Peyer's patch (tissue), 4 donors: ENCODE measurements at regions not wholly inside any gene's neighbourhood (a gene's known extent, or its start where the extent isn't known, plus 50 kb on each side); places are given as distances from the start of the nearest gene placed in this dataset.

Experiments
- DNase-seq, 3 donors: peaks; one replicate each; pipeline ENCODE4 v3.0.0-alpha.2; 2017 to 2019
- H3K27ac ChIP-seq, 4 donors: fragments of 200-600 bp; sonication (generic); one replicate each; pipeline ENCODE4 v1.5.1; 2016 to 2019
- H3K27me3 ChIP-seq, 2 donors: fragments of 200-600 bp; sonication (generic); one replicate each; pipeline ENCODE4 v1.5.1; 2019
- H3K36me3 ChIP-seq, 3 donors: fragments of 200-600 bp; sonication (generic); one replicate each; pipeline ENCODE4 v1.5.1; 2016 to 2019
- H3K4me1 ChIP-seq, 4 donors: fragments of 200-600 bp; sonication (generic); one replicate each; pipeline ENCODE4 v1.5.1; 2016 to 2019
- H3K4me3 ChIP-seq, 4 donors: fragments of 200-600 bp; sonication (generic); 1 replicate in 3 of 4; 2 replicates in 1 of 4; pipeline ENCODE4 v1.5.1; 2016 to 2019; ENCODE audit warnings: mild to moderate bottlenecking in 1 of 4
- H3K9me3 ChIP-seq, 4 donors: fragments of 200-600 bp; sonication (generic); one replicate each; pipeline ENCODE4 v1.5.1; 2016 to 2019; ENCODE audit warnings: mild to moderate bottlenecking in 1 of 4
- POLR2A ChIP-seq, 2 donors: fragments of 450-650 bp; IDR thresholded peaks; one replicate each; pipeline ENCODE4 v1.5.1; 2017; ENCODE audit warnings: antibody characterized with exemption in 2 of 2, mild to moderate bottlenecking in 2 of 2, moderate library complexity in 2 of 2
- TF ChIP-seq, protein P1 (sequence below), 6 experiments: fragments of 450-650 bp in 4 of 6; fragments of 200-600 bp in 2 of 6; sonication (generic) in 1 of 6; IDR thresholded peaks; one replicate each; pipeline ENCODE4 v1.5.1; 2017 to 2019; ENCODE audit warnings: antibody characterized with exemption in 6 of 6, mild to moderate bottlenecking in 3 of 6, moderate library complexity in 1 of 6

DNA sequence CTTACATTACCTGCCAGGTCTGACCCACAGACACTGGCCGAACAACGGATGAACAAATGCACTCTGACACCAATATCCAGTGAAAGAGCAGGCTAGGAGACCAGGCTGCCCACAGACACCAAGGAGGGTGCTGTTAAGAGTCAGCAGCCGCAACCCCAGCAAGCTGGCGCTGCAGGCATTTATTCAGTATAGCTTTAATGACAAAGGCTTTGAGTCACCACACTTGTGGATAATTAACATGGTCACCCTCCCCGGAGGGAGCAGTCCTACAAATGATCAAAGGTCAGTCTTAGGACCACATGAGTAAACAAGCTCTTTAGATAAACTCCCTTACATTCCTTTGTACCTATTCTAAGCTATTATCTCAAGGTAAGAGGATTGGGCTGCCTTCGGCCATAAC is 368.5 kb upstream of the GRID2 start:
- no peaks in the 10 kb centered on the region for H3K4me1 ChIP-seq
- H3K36me3 ChIP-seq, result no peaks in the 10 kb centered on the region
- no peak for DNase-seq
- H3K27me3 ChIP-seq, result no peaks in the 10 kb centered on the region
- H3K27ac ChIP-seq, result no peak overlapping the region
- TF ChIP-seq, protein P1, sequence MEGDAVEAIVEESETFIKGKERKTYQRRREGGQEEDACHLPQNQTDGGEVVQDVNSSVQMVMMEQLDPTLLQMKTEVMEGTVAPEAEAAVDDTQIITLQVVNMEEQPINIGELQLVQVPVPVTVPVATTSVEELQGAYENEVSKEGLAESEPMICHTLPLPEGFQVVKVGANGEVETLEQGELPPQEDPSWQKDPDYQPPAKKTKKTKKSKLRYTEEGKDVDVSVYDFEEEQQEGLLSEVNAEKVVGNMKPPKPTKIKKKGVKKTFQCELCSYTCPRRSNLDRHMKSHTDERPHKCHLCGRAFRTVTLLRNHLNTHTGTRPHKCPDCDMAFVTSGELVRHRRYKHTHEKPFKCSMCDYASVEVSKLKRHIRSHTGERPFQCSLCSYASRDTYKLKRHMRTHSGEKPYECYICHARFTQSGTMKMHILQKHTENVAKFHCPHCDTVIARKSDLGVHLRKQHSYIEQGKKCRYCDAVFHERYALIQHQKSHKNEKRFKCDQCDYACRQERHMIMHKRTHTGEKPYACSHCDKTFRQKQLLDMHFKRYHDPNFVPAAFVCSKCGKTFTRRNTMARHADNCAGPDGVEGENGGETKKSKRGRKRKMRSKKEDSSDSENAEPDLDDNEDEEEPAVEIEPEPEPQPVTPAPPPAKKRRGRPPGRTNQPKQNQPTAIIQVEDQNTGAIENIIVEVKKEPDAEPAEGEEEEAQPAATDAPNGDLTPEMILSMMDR (IDR thresholded peaks at IDR 0.05), result no peak
- no peak for TF ChIP-seq POLR2A (IDR thresholded peaks at IDR 0.05)
- peaks cover 0 to 5% (median 0%) of the 10 kb centered on the region in 4 donors for H3K9me3 ChIP-seq
- H3K4me3 ChIP-seq, result no peak overlapping the region

DNA sequence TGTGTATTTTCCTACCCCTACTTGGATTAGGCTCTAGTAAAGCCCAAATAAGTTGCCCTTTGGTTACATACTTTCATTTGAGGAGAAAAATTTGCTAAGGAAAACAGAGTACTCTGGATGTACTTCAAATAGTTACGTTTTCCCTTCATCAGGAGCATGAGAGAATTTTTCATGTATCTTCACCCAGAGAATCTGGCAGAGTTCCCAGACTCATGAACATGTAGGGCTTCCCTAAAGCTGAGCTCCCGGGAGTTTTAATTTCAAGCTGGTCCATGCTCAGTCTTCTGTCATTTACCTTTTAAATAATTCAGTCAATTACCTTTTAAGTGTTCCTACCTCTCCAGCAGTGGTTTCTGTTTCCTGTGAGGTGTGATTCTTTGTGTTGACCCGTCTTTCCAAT is 367.5 kb upstream of the GRID2 start:
- Histone ChIP-seq H3K36me3 (no peaks in the 10 kb centered on the region), H3K4me1 (no peaks in the 10 kb centered on the region), H3K9me3 (peaks cover 0 to 5% (median 0%) of the 10 kb centered on the region in 4 donors), H3K27me3 (no peaks in the 10 kb centered on the region), H3K27ac (no peak overlapping the region), H3K4me3 (no peak overlapping the region)
- TF ChIP-seq, protein P1 (IDR thresholded peaks at IDR 0.05), result no peak
- TF ChIP-seq POLR2A (IDR thresholded peaks at IDR 0.05), result no peak
- no peak for DNase-seq

DNA sequence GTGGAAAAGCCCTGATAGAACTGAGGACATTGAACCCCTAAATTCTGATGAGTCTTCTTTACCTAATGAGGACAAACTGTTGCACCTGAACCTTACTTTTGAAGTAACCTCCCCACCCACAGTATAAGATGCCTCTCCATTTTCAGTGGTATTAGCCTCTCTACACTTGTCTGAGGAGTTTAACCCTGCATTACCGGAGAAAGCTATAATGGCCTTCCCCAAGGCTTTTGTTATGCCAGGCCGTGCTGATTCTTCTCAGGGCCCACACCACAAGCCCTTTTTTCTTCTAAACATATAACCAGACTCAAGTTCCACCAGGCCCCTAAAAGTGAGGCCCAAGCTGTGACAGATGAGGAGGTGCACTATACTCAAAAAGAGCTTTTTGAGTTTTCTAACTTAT is 345.8 kb upstream of the GRID2 start:
- DNase-seq, result no peak
- no peaks in the 10 kb centered on the region for H3K36me3 ChIP-seq
- H3K27me3 ChIP-seq, result no peaks in the 10 kb centered on the region
- no peaks in the 10 kb centered on the region for H3K9me3 ChIP-seq
- no peak overlapping the region for H3K4me3 ChIP-seq
- TF ChIP-seq, protein P1 (IDR thresholded peaks at IDR 0.05), result no peak
- TF ChIP-seq POLR2A (IDR thresholded peaks at IDR 0.05), result no peak
- no peaks in the 10 kb centered on the region for H3K4me1 ChIP-seq
- no peak overlapping the region for H3K27ac ChIP-seq

DNA sequence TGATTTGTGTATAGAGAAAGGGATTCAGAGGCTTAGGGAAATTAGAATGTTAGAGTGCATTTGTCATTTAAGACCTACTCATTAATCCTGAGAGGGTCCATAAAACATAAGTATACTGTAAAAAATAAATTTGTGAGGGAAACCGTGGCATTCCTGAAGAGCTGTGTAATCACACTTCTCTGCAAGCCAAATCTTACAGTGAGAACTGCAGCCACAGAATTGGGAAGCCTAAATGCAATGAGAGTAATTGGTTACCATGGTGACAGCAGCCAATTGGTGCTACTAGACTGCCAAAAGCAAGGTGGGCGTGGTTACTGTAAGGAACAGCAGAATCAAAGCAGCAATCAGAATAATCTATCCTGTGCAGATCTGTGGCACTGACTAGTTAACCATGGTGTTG is 345.2 kb upstream of the GRID2 start:
- Histone ChIP-seq H3K27ac (no peak overlapping the region), H3K36me3 (no peaks in the 10 kb centered on the region), H3K9me3 (no peaks in the 10 kb centered on the region), H3K4me1 (no peaks in the 10 kb centered on the region), H3K4me3 (no peak overlapping the region), H3K27me3 (no peaks in the 10 kb centered on the region)
- TF ChIP-seq POLR2A (IDR thresholded peaks at IDR 0.05), result no peak
- TF ChIP-seq, protein P1 (IDR thresholded peaks at IDR 0.05), result no peak
- DNase-seq, result no peak

DNA sequence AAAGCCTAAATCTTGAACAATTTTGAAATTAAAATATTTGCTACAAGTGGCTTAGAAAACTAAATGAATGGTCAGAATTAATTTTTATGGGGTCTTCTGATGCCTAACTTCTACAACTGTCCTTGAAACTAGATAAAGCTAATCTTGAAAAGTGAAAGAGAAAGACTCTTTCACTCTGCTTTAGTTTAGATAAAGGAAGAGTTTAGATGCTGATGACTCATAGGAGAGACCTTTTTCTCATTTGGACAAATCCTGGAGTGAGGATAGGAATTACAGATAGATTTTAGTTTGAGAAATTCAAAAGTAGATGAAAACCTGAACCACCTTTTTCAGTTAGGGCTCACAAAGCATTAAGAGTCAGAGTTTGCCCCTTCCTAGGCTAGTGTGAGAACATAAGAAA is 342.3 kb upstream of the GRID2 start:
- H3K27ac ChIP-seq, result no peak overlapping the region
- no peak overlapping the region for H3K4me3 ChIP-seq
- no peaks in the 10 kb centered on the region for H3K4me1 ChIP-seq
- no peaks in the 10 kb centered on the region for H3K27me3 ChIP-seq
- no peak for DNase-seq
- H3K9me3 ChIP-seq, result no peaks in the 10 kb centered on the region
- no peaks in the 10 kb centered on the region for H3K36me3 ChIP-seq
- TF ChIP-seq, protein P1 (IDR thresholded peaks at IDR 0.05), result no peak
- no peak for TF ChIP-seq POLR2A (IDR thresholded peaks at IDR 0.05)

DNA sequence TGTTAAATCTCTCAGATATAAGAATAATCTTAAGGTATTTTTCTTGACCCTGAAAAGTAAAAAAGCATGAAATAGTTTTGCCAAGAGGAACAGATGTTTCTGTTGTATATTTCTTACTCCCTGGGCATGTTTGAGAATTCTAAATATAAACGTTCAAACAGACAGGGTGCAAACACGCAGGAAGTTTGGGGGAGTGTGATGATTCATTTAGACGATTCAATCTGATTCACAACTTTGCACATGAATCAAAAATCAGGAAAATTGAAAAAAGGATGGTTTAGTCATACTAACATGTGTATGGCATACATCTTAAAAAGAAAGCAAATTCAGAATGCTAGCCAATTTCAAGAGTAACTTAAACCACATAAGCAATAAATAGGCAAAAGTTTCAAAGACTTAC is 340.3 kb upstream of the GRID2 start:
- no peak for TF ChIP-seq POLR2A (IDR thresholded peaks at IDR 0.05)
- TF ChIP-seq, protein P1 (IDR thresholded peaks at IDR 0.05), result no peak

More for the DNA sequence above, 340.3 kb upstream of the GRID2 start:
- Histone ChIP-seq H3K9me3 (no peaks in the 10 kb centered on the region), H3K27me3 (no peaks in the 10 kb centered on the region), H3K36me3 (no peaks in the 10 kb centered on the region), H3K27ac (no peak overlapping the region), H3K4me3 (no peak overlapping the region), H3K4me1 (no peaks in the 10 kb centered on the region)
- no peak for DNase-seq
